ENCODE measurements at regions not wholly inside any gene's neighbourhood (a gene's known extent, or its start where the extent isn't known, plus 50 kb on each side); places are given as distances from the start of the nearest gene placed in this dataset.

DNA sequence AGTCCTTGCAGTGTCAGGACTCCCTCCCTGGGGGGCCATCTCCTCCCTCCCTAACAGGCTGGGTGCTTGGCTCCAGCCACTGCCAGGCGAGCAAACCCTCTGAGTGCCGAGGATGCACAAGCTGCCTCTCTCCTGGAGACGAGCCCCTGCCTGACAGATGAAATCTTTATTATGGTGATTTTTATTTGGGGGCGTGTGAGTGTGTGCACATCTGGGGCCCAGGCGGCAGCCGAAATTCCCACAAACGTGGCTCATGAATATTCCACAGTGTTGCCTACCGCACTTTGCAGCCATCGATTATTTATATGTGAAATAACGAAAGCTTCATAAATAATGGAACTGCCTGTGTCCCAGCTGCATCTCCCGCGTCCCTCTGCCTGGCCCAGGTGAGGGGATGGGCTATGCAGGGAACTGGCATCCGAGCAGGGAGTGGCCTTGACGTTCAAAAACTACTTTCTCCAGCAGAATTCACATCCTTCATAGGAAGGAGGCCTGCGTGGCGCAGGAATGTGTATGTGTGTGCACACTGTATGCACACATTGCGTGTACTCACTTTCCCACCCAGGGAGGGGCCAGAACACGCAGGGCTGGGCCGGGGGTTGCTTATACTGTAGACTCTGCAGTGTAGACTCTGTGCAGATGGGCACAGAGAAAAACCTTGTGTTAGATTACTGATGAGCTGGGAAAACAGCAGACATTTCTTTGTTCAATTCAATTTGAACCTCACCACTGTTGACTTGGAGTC is 73.1 kb downstream of the UBIAD1 start:
- FAIRE-seq (no peak), DNase-seq (ENCODE audit: insufficient read length, low spot score) (no peak)
- TF ChIP-seq, protein P1, sequence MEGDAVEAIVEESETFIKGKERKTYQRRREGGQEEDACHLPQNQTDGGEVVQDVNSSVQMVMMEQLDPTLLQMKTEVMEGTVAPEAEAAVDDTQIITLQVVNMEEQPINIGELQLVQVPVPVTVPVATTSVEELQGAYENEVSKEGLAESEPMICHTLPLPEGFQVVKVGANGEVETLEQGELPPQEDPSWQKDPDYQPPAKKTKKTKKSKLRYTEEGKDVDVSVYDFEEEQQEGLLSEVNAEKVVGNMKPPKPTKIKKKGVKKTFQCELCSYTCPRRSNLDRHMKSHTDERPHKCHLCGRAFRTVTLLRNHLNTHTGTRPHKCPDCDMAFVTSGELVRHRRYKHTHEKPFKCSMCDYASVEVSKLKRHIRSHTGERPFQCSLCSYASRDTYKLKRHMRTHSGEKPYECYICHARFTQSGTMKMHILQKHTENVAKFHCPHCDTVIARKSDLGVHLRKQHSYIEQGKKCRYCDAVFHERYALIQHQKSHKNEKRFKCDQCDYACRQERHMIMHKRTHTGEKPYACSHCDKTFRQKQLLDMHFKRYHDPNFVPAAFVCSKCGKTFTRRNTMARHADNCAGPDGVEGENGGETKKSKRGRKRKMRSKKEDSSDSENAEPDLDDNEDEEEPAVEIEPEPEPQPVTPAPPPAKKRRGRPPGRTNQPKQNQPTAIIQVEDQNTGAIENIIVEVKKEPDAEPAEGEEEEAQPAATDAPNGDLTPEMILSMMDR (IDR thresholded peaks at IDR 0.05; ENCODE audit: insufficient read depth, missing control alignments): no peak

DNA sequence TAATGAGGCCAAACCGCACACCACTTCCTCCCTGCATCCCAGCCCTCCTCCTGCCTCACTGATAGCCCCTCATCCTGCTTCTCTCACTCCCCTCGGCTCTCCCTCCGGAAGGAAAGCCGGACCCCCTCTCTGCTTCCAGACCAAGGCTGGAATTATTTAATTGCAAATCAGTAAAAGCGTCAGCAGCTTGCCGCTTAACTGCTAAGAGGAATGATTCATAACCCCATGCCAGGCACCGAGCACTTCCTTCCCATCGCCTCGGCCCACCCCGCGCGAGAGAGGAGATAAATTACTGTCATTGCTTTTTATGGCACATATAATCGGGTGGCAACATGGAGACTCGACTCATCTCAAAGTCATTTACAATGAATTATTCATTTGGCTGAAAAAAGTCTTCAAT is 77.3 kb downstream of the UBIAD1 start:
- TF ChIP-seq, protein P1 (IDR thresholded peaks at IDR 0.05; ENCODE audit: insufficient read depth, missing control alignments): no peak
- no peak for FAIRE-seq
- DNase-seq (ENCODE audit: insufficient read length, low spot score): no peak

DNA sequence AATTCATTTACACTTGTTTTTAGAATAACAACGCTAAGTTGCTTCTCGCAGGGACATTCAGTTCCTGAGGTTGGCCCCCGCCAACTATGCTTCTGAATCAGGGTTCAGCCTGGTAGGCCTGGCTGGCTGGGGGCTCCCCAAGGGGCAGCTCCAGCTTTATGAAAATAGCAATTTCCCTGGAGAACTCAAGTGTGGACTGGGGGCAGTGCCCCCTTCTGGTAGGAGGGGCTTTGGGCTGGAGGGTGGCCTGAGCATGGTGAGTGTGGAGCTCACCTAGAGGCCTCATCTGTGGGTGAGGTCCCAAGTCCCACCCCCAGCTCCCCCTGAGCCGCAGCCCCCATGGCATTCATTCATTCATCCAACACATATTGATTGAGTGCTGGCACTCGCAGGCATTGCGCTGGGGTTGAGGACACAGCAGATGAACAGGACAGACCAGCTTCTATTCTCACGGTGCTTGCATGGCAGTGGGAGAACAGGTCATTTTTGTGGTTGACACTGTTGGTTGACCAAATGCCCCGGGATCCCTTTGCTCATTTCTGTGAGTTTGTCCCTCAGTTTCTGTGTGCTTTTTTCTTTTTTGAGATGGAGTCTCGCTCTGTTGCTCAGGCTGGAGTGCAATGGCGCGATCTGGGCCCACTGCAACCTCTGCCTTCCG is 79.2 kb downstream of the UBIAD1 start:
- TF ChIP-seq, protein P1 (IDR thresholded peaks at IDR 0.05; ENCODE audit: insufficient read depth, missing control alignments): no peak
- FAIRE-seq (no peak), DNase-seq (ENCODE audit: insufficient read length, low spot score) (no peak)

DNA sequence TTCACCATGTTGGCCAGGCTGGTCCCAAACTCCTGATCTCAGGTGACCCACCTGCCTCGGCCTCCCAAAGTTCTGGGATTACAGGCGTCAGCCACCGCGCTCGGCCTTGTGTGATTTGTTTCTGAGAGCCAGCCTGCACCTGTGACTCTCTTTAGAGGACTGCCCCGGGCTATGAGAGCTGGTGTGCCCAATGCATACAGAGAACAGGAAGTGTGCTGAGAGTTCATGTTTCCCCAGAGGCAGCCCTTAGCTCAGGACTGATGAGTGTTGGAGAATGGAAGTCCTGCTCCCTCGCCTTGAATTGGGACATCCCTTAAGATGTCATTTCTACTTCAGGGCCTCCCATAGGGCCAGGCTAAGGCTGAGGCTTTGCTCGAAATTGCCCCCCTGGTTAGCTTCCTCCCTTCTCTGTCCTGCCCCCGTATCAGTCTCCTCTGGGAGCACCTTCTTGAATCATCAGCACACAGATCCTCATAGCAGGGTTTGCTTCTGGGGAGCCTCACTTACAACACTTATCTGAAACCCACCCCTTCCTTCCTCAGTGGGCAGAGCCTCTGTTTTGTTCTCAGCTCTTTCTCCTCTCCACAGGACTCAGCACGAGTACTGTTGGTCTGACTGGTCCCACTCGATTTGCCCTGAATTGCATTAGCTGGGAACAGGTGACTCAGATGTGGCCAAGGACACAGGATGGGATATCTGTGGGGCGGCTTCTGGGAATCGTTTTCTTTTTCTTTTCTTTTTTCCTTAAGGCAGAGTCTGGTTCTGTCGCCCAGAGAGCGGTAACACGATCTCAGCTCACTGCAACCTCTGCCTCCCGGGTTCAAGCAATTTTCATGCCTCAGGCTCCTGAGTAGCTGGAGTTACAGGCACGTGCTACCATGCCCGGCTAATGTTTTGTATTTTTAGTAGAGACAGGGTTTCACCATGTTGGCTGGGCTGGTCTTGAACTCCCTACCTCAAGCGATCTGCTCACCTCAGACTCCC is 80.1 kb downstream of the UBIAD1 start:
- TF ChIP-seq, protein P1 (IDR thresholded peaks at IDR 0.05; ENCODE audit: insufficient read depth, missing control alignments): no peak
- DNase-seq (ENCODE audit: insufficient read length, low spot score): no peak
- no peak for FAIRE-seq

DNA sequence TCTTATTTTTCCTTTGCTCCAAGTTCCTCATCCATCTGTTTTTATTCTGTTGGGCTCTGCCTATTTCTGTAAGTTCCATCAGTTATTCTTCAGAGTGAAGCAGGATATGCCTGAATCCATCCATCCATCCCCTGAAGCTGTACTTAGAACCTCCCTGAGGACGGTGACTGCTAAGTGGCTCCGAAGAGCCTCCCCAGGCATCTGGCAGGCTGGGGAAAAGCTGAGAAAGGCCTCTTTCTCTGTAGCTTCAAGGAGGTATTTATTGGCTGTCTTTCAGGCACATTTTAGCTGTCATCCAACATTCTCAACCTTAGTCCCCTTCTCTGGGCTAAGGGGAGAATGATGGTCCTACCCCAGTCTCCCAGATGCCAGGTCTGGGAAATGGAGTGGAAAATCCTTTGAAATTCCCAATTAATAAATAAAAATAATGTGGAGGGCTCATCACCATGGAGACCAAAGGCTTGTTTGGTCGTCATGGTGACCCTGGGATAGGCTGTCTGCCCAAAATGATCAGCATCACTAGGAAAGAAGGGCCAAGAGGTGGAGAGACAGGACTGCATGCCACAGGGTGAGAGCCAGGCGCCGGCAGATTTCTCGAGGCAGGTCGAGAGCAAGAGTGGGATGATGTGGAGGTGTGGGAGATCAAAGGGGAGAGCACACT is 82.0 kb downstream of the UBIAD1 start:
- FAIRE-seq: no peak
- no peak for DNase-seq (ENCODE audit: insufficient read length, low spot score)
- TF ChIP-seq, protein P1 (IDR thresholded peaks at IDR 0.05; ENCODE audit: insufficient read depth, missing control alignments): no peak

DNA sequence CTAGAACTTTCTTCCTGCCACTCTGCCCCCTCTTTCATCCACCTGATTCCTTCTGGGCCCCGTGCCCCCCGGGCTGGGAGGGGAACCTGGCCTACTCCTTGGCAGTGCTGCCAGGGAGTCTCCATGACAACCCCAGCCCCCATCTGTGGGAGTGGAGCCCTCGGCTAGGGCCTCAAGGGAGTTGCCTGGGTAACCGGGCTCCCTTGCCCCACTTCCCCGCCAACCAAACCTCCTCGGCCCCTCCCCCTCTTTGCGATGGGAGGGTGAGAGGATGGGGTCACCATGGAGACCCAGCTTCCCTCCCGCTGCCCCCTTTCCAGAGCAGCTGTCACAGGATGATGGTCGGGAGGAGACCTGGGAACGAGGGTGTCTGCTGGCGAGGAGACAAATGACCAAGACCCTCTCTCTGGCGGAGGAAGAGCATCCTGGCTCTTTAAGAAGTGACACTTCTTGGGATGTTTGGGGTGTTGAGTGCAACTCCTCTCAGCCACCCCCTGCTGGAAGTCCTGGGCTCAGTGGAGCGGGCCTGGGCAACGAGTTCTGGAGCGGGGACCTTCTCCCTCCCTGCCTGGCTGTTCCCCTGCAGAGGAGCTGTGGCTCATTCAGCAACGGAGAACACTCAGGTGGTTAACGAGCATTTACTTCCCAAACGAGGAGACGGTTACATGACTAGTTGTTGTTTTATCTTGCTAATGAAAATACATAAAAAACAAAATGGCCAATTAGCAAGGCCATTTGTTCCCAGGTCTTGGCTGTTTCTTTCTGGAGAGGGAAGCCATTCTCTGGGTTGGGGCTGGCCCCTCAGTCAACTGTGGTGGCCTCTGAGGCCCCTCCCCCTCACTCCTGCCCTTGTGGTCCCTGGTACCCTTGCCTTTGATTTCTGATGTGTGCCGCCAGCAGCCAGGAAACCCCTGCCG is 82.8 kb downstream of the UBIAD1 start:
- TF ChIP-seq, protein P1 (IDR thresholded peaks at IDR 0.05; ENCODE audit: insufficient read depth, missing control alignments): no peak
- no peak for DNase-seq (ENCODE audit: insufficient read length, low spot score)
- no peak for FAIRE-seq

Measured in D721Med (cell line).